Stromal cell of bone marrow (primary cell): ENCODE measurements at regions not wholly inside any gene's neighbourhood (a gene's known extent, or its start where the extent isn't known, plus 50 kb on each side); places are given as distances from the start of the nearest gene placed in this dataset.

Source experiments
- DNase-seq: peaks from one replicate; pipeline ENCODE4 v3.0.0-alpha.2; 2012; ENCODE audit warnings: low read depth

DNA sequence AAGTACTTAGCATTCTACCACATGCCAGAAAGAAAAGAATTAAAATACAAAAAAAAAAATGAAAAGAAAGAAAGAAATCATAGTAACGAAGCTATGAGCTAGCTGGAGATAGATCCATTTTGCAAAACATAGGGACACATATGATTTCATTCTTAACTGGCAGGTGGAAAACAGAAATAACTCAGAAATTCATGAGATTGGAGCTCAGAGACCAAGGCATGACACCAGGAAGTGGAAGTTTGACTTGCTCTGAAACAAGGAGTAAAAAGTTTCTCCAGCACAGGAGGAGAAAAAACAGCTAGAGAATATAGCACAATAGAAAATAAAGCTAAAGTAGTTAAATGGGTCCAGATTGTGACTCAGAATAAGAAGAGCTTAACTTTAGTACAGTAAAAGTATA lies 278.1 kb downstream of the ZEB2 start:
- DNase-seq: no peak

DNA sequence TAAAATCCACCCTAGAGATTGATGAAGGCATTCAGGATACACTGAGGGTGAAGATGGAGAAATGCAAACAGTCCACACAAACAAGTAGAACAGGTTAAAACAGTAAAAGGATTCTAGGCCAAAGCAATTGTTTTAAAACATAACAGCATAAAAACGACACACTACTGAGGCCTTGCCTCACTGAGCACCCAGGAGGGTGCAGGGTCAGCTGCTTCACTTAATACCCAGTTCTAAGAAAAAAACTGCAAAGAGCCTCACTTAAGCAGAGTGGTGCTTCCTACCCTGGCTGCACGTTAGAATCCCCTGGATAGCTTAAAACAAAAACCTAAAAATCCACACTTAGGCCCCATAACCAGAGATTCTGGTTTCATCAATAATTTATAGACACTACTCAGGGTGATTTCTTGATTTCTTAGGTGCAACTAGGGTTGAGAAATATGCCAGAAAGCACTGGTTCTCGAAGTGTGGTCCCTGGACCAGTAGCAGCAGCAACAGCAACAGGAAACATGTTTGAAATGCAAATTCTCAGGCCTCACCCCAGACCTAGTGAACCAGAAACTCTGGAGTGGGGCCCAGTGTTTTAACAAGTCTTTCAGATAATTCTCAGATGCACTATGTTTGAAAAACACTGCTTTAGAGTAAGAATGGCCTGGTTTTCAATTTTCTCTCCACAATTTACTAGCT lies 279.1 kb downstream of the ZEB2 start:
- no peak for DNase-seq

DNA sequence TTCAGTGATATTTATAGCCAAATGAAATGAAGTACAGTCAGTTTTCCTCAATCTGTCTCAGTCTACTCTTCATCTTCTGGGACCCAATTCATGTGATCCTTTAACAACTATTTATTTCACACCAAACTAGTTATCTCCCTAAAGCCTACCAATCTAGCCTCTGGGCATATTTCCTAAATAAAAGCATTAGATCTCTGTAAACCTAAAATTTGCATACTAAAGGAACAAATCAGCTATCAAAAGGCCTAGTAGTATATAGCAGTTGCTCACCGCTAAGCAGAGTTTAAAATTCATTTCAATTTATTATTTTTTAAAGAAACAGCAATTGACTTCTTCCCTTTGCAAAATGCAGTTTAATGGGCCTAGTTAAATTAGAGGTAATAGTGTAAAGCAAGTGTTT lies 280.2 kb downstream of the ZEB2 start:
- DNase-seq: no peak

DNA sequence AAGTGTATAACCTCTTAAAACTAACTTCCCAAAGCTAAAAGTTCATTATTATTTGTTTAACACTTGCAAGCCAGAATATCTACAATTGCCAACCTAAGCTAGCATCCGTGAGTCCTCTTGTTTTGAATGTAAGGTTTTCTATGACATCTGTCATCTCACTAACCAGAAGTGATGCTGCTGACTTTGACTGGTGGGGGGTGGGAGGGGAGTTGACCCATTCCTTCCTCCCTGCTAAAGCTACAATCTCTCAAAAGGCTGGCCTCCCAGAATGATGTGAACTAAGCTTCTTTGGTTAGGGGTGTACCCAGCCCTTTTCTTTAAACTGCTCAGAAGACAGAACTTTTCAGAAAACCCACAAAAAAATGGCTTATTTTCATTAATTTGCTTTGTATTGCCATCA lies 280.6 kb downstream of the ZEB2 start:
- DNase-seq: no peak

DNA sequence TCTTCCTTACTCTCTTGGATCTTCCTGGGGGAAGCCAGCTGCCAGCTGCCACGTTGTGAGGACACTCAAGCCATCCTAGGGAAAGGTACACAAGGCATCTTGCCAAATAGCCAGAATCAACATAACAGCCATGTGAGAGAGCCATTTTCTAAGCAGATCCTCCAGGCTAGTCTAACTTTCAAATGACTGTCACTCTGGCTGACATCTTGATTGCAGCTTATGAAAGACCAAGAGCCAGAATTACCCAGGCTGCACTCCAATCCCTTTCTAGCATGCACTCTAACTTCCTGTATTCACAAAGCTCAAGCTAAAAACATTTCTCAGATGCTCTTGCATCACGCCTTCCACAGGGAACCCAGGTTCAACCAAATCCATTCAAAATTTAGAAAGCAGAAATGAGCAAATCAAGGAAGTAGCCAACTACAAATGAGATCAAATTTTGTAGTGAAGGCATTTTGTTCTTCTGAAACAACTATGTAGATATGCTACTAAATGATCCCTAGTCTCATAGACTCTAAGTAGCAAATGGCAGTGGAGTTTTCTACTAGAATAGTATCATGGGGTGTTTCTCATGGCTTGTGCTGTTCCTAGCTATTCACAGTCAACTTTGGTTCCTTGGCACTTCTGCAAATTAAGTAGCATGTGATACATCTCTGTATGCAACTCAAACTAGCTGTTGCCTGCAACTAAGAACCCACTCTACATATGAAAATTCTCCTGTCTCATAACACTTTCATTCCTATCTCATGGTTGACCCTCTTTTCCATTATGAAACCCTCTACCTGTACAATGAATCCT lies 281.9 kb downstream of the ZEB2 start:
- DNase-seq: no peak

DNA sequence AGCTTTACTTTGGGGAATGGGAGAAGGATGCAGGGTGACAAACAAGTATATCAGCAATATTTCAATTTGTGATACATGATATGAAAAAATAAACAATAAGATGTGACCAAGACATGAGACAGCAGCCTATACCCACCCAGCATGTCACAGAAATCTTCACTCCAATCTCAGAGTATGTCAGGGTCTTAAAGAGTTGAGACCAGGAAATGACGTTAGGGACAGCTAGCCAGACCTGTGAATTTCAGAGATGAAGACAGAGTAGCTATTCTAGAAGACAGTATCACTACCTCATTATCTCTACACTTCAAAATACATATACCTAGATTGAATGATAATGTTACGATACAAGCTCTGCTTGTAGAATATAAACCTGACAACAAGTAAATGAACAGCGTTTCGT lies 282.8 kb downstream of the ZEB2 start:
- DNase-seq: no peak

DNA sequence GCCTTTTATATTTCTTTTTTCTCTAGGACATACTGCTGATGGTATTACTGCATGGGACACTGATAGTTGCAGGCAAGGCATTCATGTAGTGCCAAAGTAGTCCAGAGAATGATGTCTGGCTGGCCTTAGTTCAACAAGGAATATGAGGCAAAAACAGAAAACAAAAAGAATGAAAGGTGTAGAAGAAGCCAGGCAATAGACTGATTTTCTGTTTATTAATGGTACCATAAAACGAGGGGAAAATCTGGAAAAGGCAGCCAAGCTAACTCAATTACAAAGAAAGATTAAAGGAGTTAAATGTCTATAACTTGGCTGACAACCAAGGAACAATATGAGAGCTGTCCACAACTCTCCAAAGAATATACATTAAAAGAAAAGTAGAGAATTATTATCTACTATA lies 284.9 kb downstream of the ZEB2 start:
- no peak for DNase-seq

DNA sequence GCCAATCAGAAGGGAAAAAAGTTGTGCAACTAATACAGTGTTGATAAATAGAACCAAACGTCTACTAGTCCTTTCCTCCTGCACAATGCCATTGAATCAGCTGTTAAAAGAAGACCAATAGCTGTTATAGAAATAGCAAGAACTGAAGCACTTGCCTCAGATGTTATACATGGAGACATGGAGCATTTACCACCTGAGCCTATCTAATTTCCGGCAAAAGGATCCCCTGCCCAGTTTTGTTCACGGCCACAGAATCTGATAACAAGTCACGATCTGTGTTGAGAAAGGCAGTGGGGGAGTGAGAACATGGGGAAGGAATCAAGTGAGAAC lies 285.4 kb downstream of the ZEB2 start:
- no peak for DNase-seq

DNA sequence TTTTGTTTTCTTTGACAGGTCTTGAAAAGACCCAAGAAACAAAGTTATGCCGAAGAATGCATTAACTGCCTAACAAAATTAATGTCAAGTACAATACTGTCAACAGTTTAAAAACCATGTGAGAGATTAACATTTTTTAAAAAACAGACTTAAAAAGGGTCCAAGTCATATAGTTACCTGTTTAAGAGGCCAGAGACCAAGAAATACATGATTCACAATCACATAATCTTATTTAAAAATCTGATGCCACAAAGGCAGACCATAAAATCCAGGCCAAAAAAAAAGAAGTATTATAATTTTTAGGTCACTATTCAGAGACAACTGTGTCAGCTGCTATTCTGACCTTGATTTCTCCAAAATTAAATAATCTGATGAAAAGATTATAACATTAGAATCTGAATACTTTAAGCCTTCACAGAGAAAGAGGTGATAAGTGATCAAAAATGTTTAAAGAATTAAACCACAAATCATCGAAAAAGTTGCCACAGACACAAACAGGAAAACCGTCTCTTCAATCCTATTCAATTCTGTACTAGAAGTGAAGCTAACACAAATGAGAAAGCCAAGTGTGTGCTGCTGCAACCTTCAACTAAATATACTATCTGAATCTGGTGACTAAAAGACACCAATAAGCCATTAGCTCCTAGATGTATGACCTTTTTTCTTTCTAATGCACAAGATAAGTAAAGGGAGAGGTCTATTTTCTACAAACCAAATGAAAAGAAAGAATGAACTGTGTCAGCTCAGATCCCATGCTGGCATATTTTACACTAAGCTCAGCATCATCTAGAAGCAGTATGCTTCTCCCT lies 286.0 kb downstream of the ZEB2 start:
- no peak for DNase-seq

DNA sequence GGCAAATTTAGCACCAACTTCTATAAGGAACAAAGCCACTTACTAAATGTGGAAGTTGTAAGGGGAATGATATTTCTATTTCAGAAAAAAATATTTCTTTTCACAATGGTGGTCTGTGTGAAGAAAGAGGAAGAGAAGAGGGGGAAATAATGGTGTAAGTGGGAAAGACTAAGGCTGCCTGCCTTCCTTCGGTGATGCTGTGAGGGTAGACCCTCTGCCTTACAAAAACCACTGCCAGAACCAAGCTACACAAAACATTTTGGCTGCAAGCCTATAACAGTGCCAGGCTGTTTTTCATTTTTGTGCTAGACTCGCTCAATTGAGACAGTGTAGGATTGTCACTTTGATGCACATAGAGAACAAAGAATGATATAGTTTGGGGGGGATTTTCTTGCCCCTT lies 286.6 kb downstream of the ZEB2 start:
- DNase-seq: no peak

DNA sequence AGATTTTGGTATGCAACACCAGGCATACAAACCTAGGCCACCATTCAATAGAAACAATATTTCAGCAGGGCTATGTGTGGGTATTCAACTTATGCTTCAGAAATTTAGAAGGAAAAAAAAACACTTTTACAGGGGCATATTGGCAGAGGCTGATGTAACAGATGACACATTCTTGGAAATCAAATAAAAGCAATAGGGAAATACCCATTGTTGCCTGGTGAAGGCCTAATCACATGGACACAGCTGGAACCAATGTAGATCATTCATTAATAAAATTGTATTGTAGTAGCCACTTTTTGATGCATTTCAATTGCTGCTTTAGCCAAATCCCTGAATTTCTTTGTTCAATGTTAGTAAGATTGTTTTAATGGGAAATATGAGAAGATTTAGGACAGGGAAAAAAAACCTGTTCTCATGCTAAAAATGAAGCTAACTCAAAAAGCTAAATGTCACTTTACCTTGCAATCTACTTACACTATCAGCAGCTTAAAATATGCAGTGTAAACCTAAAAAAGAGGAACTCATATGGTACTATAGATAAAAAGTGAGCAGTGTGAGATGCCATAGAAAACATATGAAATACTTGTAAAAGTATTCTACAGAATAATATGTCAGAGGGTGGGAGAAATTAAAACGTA lies 289.4 kb downstream of the ZEB2 start:
- DNase-seq: peak; percentile 26

DNA sequence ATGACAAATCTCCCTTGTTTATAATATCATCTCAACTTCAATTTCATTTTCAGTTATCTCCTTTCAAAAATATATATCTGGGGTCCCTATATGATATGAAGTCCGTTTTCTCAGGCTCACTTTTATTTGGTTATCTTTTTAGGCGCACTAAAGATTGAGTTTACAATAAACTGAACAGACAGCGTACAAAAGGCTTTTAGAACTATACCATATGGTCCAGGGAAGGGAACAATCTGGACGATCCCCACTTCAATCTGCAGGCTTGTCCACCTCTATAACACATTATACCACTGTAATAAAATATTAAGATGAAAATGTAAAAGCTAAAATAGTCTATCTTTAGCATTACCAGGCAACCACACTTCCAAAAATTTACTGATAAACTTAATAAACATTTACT lies 289.9 kb downstream of the ZEB2 start:
- DNase-seq: no peak

DNA sequence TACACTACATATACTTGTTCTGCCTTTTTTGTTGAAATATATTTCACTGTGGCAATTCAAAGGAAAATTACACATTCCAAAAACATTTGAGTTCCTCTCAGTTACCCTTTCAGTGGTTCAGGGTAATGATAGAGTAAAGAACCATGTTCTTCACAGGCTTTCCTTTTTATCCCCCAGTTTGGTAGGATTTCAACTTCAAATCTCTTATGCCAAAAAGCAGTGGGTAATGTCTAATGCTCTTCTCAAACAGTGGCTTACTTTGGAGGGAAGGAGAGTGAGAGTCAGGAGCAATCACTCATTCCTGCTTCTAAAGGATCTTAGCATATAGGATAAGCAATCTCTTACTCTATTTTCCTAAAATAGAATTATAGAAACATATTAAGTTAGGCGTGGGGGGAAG lies 290.6 kb downstream of the ZEB2 start:
- no peak for DNase-seq

DNA sequence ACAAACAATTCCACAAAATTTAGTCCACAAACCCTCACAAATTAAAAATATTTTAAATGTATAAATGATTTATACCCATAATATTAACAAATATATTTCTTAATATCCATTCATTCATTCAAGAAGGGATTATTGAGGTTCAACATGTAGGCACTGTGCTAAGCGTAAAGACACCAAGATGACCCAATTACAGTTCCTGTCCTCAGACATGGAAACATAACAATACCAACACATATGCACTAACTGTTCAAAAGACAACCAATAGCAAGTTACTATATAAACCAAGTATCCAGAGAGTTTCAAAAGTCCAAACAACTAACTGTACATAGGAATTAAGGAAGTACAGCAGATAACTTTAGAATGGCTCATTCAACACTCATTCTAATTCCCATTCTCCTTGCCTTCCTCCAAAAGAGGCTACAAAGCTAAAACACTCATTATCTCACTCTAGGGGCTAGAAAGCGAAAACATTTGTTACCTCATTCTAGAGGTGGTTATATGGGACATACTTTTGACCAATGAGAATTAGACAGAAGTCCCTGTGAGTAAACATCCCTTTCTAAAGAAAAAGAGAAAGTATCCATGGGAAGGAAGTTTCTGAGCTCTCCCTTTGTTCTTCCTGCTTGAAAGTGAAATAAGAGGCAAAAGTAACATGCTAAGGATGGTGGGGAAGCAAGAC lies 292.4 kb downstream of the ZEB2 start:
- no peak for DNase-seq

DNA sequence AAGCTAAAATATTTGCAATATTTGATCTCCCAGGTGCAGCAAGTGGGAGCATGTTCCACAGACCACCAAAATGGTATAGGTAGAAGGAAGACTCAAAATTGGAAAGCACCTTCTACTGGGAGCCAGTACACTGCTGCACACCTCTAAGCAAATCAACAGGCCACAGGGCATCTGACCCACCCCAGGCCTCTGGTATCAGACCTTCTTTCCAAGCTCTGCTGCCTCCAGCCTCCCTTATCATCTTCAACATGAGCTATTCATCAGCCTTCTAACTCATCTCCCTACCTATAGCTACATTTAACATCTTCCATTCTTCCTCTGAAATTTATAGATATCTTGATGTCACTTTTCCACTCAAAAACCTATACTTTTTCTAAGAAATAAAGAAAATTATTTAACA lies 294.8 kb downstream of the ZEB2 start:
- DNase-seq: no peak

DNA sequence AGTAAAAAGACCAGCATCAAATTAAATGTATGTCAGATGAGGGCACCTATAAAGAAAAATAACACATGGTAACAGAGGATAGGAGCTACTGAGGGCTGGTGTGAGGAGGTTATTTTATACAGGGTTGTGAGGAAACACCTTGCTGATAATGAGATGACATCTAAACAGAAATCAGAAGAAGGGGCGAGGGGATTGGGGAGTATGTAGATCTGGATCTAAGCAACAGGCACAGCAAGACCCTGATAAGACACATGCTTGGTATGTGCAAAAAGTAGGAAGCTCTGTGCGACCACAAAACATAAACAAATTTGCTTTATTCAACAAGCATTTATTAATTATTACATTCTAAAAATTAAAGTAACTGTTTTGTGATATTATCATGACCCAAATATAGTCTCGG lies 295.4 kb downstream of the ZEB2 start:
- no peak for DNase-seq

DNA sequence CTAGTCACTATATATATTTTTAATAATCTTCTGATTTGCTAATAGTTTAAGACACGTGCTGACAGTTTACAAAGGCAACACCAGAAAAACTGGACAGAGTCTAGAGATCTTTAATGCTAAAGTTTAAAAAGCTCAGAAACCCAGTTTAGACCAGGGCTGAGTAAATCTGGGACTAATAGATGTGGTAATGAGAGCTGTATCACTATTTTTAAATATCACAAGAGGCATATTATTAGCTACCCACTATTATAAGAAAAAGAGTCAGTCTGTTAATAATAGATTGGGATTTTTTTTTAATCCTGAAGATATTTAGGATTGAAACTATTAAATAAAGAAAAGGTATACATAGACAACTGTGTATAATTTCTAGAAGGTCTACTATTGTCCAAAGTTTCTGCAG lies 299.9 kb downstream of the ZEB2 start:
- DNase-seq: no peak

DNA sequence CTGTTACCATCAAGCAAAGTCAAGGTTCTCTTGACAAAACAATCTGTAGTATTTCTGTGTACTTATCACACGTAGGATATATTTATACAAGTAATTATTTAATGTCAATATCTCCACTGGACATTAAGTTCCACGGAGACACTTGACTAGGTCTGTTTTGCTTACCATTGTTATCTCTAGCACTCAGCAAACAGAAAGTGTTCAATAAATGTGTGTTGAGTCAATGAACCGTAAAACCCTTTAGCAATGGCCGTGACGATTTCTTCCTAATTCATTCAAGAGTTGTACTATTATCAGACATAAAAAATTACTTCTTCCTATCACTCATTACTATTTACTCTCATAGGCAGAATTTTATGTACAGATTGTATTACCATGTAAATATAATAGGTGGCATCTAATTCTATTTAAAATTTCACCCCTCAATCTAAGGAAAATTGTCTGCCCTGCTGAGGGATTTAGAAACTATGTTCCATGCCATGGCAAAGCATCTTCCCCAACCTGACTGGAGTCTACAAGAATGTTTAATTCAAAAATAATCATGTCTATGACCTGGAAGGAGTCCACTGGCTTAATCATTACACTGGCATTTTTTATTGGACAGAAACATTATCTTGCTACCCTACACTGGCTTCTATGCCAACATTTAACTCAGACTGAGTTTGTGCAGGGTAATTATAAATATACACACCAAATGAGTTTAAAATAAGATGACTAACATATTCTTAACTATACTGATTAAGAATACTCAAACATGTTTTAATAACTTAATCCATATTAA lies 301.9 kb downstream of the ZEB2 start:
- DNase-seq: no peak

DNA sequence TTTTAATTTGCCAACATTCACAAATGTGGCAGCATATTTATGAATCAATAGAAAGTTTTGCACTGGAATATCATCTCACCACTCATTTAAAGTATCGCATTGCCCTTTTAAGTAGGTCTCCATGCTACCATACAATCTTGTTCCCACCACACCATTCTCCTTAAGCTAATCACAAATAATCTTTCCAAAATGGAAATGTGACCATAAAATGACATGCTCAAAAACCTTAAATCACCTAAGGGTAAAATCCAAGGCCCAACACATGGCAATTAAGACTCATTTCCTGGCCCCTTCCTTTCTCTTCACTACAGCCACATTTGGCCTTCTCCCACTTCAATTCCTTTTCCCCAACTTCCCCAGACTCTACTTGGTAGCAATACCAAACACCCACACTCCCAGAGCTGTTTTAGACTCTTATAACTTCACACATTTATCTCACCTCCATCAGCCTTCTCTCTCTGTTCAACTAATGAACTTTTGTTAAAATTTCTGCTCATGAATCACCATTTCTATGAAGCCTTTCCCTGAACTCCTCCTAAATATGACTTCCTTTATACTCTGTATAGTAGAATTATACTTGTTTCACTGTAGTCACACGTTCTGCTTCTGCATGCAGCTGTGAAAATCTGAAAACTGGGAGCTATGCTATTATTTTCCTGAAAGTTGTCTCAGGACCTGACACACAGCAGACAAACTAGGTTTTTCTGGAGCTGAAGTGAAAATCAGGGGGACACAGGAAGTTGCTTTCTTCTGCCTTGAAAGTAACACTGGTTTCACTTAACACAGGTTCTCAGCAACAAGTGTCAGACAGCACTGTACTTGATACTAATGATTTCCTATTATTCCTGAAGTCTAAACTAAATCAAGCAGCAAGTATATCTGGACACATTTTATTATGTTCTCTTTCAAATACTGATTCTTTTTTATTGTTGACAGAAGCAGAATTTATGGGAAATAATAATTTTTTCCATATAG lies 303.9 kb downstream of the ZEB2 start:
- DNase-seq: no peak

DNA sequence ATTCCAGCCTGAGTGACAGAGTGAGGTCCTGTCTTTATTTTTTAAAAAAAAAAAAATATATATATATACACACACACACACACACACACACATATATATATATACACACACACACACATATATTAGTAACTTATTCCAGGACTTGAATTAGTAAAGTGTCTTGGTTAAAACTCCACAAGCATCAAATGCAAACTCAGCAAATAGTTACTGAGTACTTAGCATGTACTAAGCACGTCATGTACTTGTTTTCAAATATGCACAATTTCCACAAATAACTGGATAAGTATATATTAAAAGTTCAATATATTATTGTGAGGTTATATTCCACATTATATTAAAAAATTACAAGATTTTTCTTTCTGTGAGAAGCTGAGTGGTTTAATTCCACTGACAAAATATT lies 304.7 kb downstream of the ZEB2 start:
- DNase-seq: no peak
